ENCODE measurements at regions not wholly inside any gene's neighbourhood (a gene's known extent, or its start where the extent isn't known, plus 50 kb on each side); places are given as distances from the start of the nearest gene placed in this dataset.

DNA sequence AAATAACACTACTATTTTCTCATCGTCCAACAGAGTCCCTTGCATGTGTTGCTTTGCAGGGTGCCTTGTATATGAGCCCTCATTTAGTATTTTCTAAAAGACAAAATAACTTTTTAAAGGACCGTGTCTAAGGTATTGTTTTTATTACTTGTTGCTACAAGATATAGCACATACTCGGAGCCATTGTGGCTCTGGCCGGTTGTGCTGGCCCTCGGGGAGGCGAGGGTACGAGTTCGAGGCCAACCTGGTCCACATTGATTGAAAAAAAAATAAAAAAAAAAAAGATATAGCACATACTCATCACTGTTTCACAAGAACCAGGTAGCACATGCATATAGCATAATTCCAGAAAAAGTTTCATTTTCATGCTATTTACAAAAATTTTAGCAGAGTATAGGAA is 869.2 kb downstream of the MRPL39 start:
- no peak for DNase-seq (ENCODE audit: low read depth)
- no peak overlapping the region for H3K4me3 ChIP-seq (ENCODE audit: low read depth, low read length)

DNA sequence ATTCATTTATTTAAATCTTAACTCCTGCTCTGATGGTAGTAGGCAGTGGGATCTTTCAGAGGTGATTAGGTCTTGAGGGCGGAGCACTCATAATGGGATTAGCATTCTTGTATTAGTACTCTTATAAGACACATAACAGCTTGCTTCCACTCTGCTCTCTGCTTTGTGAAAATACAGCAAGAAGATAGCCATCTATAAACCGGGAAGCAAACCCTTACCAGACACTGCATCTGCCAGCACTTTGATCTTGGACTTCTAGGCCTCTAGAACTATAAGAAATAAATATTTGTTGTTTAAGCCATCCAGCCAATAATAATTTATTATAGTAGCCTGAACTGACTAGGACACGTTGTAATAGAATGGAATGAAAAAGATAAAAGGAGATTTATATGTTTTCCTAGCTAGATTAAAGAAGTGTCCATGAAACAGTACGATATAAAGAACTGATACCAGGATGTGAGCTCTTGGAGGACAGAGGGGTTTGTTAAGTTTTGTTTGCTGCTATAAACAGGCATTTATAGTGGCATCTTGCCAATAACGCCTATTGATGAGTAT is 869.9 kb downstream of the MRPL39 start:
- no peak for DNase-seq (ENCODE audit: low read depth)
- no peak overlapping the region for H3K4me3 ChIP-seq (ENCODE audit: low read depth, low read length)

DNA sequence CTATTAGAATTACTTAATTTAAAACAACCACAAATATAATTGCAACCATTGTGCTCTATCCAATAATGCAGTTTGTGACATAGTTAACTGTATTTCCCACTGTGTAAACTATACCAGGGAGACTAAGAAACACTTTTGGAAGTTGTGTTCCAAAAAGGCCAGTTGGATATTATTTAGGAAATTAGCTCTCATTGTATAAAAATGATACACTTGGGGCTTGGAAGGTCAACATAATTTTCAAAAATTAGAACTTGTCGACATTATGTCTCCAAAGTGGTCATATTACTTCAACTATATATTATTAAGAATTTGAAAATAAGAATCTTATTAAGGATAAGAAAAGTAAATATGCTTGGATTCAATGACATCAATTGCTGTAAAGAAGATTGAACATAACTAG is 876.6 kb downstream of the MRPL39 start:
- no peak for DNase-seq (ENCODE audit: low read depth)
- H3K4me3 ChIP-seq (ENCODE audit: low read depth, low read length), result no peak overlapping the region

DNA sequence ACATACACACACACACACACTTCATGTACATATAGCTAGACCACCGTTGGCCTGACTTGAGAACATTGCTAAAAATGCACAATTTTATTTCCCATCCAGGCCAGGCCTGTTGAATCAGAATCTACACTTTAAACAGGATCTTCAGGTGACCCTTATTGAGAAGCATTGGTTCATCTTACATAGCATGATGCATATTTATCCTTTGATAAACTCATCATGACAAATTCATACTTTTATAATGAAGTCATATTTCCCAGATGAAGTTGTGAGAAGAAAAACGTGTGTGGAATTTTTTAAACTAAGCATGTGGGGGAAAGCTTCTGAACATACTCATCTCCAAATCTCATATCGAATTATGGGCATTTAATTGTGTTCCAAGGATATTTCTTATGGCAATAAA is 877.7 kb downstream of the MRPL39 start:
- no peak for DNase-seq (ENCODE audit: low read depth)
- H3K4me3 ChIP-seq (ENCODE audit: low read depth, low read length), result no peak overlapping the region

DNA sequence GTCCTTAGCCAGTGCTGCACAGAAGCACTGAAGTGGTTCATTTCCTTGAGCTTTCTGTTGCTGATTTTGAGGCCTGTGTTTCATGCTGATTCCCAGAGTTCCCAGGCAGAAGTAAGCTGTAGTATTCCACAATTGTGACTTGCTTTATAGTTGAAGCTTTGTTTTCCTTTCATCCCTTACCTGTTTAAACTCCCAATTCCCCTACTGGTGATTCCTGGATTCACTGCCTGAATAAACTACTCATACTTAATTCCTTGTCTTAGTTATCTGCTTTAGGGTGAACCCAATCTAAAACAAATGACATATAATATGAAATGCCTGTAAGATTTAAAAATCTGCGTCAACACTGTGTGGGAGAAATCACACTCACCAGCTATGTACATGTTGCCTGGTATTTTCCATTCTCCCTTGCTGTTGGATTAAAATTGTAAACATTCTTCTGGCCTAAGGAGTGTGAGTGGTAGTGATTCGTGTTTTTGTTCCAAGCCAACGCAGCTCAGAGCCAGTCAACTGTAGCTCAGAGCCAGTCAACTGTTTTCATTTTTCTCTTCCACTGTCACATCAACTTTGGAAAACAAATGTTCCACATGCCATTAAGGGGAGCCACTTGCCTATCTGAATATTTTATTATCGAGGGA is 879.4 kb downstream of the MRPL39 start:
- no peak for DNase-seq (ENCODE audit: low read depth)
- H3K4me3 ChIP-seq (ENCODE audit: low read depth, low read length), result no peak overlapping the region

DNA sequence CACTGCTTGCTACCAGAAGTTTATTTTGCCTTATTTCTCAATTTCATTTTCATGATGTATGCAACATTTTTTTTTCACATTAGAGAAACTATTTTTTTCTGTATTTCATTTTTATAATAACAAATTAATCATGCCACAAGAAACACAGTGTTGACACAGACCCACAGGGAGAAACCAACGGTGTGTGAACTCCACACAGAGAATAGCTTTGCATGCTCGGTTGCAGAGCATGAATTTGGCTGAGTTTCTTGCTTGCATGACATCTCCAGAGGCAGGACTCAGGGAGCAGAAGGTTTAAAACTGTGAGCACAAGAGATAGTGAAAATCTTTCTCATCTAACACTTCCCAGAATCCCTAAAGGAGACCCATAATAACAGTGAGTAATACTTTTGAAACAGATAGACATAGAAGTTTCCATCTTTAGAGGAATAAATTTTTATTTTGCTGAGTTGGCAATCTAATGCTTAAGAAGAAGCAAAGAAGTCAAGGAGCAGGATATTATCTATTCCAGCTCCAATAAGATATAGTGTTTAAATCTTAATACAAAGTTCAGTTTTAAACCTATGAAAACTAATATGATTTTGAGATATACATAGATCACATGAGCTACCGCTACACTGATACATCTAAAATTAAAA is 890.9 kb downstream of the MRPL39 start:
- DNase-seq (ENCODE audit: low read depth), result peak; percentile 7
- H3K4me3 ChIP-seq (ENCODE audit: low read depth, low read length), result no peak overlapping the region

DNA sequence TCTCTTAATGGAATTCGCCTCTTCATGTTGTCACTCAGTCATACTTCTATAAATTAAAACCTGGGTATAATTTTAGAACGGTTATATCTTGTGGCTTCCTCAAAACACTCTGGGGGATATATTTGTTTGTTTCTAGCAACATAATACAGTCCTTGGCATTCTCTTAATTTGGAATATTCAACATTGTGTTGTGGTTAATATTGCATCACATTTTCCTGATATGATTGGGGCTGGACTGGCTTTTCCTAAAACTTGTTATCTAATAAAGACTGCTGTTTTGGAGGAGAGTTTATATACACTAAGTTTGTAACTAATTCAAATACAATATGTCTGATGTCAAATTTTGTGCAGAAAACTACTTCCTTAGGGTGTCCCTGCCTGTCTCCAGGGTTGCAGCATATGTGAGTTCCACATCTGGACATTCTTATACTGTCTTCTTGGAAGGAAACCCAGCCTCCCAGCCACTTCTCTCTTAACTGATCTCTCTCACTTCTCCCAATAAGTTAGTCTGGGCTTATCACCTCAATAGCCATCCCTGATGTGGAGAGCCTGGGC is 892.6 kb downstream of the MRPL39 start:
- DNase-seq (ENCODE audit: low read depth), result no peak

DNA sequence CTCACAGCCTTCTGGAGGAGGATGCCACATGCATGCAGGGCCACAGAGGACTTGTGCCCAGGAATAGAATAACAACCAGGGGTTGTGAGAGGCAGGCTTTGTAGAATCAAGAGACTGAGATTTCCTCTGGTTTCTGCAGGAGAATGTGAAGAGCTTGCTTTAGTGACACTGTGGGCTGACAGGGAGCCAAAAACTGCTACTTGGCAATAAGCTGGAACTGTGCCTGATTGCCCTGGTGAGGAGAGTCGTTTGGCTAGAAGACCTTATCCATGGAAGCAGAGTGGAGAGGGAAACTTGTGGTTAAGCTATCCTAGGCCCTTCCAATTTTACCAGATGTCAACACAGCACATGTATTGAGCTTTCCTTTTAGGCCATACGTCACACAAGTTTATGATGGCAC is 902.1 kb downstream of the MRPL39 start:
- no peak for DNase-seq (ENCODE audit: low read depth)

More for the DNA sequence above, 892.6 kb downstream of the MRPL39 start:
- H3K4me3 ChIP-seq (ENCODE audit: low read depth, low read length), result no peak overlapping the region

DNA sequence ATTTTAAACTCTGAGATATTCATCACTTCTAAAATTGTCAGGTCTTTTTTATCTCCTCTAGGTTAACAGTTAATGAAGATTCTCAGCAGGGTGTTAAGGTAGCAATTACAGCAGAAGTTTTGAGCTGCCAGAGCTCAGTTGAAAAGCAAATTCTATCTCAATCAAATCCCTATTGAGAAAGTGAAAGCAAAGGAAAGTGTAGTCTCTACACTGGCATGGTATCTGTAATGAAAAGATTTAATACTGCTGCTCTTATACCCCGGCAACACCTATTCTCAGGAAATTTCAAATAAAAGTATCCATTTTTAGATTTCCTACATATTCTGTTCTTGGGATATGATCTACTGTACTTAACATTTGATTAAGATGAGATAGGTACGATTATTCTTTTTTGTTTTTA is 913.5 kb downstream of the MRPL39 start:
- DNase-seq (ENCODE audit: low read depth), result no peak
- H3K4me3 ChIP-seq (ENCODE audit: low read depth, low read length), result no peak overlapping the region

More for the DNA sequence above, 902.1 kb downstream of the MRPL39 start:
- H3K4me3 ChIP-seq (ENCODE audit: low read depth, low read length), result no peak overlapping the region

DNA sequence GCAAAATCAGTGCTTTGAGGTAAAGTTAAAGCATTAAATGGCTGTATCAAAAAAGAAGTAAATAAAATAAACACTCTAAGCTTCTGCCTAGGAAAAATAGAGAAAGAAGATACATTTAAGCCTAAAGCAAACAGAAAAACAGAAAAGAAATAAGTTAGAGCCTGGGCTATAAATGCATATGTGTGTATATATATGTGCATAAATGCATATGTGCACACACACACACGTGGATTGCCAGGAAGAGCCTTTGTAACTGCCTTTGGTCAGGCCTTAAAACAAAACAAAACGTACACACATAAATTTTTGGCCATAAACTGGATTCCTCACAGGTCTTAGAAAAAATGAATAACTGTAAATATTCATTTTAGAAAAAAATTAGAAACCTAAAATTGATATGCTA is 925.8 kb downstream of the MRPL39 start:
- DNase-seq (ENCODE audit: low read depth), result no peak
- no peak overlapping the region for H3K4me3 ChIP-seq (ENCODE audit: low read depth, low read length)

DNA sequence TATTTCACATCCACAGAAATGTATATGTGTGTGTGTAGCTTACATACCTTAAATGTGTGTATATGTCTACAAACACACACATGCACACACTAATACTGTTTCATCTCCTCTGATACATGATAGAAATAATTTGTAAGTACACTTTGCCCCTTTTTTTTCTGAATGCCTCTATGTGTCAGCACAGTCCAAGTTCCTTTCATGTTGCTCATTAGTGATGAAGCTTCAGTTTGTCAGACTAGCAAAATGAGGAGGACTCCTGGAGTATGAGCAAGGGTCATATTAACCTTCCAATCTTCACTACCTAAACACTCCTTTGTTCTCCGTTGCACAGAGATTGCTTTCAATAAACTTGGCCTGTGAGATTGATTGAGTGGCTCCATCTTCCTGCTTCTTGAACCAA is 935.4 kb downstream of the MRPL39 start:
- no peak overlapping the region for H3K4me3 ChIP-seq (ENCODE audit: low read depth, low read length)
- DNase-seq (ENCODE audit: low read depth), result no peak

DNA sequence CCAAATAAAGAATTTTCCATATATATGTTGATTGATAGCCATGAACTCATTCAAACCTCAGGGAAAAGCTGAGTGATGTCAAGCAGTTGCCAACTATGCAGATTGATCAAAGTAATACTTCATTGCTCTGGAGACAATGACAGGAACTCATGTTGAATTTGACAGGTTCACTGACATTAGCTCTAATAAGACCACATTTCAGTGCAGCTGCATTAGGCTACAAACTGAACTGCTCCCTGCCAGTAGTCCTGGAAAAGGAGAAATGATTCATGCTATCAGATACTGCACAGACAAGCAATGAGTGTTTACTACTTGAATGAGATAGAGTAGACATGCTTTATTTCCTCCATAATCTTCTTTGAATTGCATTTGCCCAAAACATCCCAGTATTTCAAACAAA is 948.4 kb downstream of the MRPL39 start:
- H3K4me3 ChIP-seq (ENCODE audit: low read depth, low read length), result no peak overlapping the region
- DNase-seq (ENCODE audit: low read depth), result no peak

DNA sequence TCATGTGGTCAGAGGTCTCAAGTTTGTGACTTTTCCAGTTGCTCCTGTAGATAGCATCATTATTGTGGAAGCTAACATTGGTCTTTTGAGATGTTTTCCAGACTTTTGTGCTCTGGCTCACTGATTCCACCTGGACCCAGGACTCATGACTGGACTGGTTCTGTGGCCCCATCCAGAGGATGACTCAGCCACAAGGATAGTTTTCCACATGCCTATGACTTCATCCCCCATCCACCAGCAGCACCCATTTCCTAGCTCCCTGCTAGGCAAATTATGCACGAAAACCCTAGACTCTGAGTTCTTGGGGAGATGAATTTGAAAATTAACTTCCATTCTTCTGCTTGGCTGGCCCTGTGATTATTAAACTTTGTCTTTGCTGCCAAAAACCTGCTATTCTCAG is 949.3 kb downstream of the MRPL39 start:
- DNase-seq (ENCODE audit: low read depth), result no peak
- H3K4me3 ChIP-seq (ENCODE audit: low read depth, low read length), result no peak overlapping the region

DNA sequence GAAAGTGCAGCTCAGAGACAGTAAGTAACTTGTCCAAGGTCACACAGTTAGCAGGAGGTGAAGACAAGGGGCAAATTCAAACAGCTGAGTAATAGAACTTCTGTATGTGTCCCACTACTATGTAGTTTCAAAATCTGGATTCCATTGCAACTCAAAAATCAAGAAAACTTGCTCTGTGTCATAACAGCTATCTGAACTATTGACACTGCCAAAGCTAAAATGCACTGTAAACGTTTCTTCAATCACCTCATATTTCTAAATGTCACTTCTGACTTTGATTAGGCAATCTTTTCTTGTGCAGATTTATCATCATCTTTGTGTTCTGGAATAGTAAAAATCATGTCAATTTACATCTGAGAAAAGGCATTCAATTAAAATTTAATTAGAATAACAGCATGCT is 957.6 kb downstream of the MRPL39 start:
- DNase-seq (ENCODE audit: low read depth), result no peak
- no peak overlapping the region for H3K4me3 ChIP-seq (ENCODE audit: low read depth, low read length)

DNA sequence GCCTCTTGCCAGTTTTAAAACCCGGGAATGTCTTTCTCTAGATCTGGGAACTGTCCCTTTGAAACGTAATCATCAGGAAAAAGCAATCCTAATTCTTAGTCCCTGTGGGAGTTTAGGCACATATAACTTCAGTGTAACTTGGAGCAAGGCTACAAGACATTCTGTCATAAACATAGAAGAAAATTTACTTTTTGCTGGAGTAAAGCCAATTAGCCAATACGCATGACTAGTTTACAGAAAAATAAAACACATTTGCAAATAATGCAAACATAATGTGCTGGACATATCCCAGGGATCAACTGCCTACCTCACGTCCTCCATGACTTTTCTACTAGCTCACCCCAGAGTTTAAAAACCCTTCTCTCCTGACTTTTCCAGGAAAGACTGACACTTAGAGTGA is 970.6 kb downstream of the MRPL39 start:
- no peak overlapping the region for H3K4me3 ChIP-seq (ENCODE audit: low read depth, low read length)
- no peak for DNase-seq (ENCODE audit: low read depth)

DNA sequence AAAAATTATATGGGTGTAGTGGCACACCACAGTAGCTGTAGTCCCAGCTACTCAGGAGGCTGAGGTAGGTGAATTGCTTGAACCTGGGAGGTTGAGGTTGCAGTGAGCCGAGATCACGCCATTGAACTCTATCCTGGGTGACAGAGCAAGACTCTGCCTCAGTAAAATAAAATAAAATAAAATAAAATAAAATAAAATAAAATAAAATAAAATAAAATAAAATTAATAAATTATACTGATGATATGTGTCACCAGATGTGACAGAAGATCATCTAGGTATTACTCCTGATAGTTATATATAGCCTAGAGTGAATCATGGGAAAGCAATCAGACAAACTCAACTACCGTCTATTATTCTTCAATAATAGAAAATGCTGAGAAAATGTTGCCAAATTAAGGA is 972.5 kb downstream of the MRPL39 start:
- DNase-seq (ENCODE audit: low read depth), result no peak
- no peak overlapping the region for H3K4me3 ChIP-seq (ENCODE audit: low read depth, low read length)

DNA sequence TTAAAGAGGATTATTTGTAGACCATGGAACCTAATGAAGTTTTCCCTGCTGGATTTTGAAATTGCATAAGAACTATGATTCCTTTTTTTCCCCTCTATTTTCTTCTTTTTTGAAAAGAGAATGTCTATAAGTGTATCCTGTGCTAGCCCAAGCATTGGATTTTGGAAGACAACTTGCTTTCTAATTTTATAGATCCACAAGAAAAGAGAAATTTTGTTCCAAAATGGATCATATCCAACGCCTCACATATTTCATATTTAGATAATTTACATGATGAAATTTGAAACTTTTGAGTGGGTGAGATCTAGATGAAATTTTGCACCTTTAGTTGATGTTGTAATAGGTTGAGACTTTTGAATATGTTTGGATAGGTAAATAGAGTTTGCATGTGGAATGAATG is 978.7 kb downstream of the MRPL39 start:
- DNase-seq (ENCODE audit: low read depth), result no peak
- no peak overlapping the region for H3K4me3 ChIP-seq (ENCODE audit: low read depth, low read length)

DNA sequence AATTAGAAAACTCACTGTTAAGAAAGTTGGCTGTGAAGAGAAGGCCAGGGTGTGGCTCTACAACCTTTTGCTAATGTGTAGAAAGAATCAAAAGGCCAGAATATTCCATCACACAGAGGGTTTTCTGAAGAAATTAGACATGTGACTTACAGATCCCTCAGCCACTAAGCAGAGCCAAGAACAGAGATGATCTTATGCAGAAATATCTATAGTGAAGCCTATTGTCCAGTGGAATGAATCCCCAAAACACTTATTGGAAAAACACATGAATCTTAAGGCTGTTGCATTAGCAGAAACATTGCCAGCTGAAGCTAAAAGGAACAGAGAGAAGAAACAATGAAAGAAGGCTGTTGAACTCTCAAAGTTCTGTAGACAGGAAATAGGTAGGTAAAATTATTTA is 979.2 kb downstream of the MRPL39 start:
- DNase-seq (ENCODE audit: low read depth), result no peak
- no peak overlapping the region for H3K4me3 ChIP-seq (ENCODE audit: low read depth, low read length)

DNA sequence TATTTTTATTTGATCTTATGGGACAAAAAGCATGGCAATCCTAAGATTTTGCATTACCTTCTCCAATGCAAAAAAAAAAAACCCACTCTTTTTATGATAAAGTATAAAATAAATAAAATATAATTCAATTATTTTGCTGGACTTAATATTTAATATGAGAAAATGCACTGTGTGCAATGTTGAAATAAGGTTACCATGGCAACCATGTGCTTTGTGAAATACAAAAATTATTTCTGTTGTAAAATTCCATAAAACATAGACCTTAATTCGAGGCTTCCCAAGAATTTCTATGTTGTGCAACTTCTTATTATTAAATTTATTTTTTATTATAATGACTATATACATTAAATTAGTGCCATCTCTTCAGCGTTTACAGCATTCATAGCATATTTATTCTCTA is 989.5 kb downstream of the MRPL39 start:
- no peak for DNase-seq (ENCODE audit: low read depth)
- H3K4me3 ChIP-seq (ENCODE audit: low read depth, low read length), result no peak overlapping the region

DNA sequence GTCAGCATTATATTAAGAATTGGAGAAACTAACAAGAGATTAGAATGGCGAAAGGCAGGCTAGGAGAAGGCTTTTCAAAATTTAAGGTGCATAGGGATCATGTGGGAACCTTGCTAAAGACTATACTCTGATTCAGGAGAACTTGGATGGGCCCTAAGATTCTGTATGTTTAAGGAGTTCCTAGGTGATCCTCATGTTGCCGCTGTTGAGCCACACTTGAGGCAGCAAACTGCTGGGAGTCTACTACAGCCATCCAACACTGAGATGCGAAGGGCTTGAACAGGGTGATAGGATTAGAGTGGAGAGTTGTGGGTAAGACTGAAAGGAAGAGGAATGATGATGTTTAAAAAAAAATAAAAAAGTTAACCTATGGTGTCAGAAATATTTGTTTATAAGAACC is 1013.2 kb downstream of the MRPL39 start:
- DNase-seq (ENCODE audit: low read depth), result no peak
- H3K4me3 ChIP-seq (ENCODE audit: low read depth, low read length), result no peak overlapping the region

DNA sequence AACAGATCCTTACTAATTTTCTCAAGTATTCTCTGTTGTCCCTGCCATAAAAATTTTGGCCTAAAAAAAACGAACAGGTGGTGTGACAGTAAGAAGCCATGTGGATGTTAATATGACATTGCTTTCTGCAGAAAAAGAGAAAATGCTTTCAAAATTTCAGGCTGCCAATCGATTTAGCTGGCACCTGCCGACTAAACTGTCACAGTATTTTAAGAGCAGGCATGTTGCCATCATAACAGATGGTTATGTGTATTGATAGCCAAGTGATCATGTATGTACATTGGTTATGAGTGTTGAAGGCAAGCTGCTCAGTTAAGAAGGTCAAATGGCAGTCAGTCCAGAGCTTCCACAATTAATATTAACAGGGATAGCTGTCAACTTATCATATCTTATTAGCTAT is 1017.0 kb downstream of the MRPL39 start:
- H3K4me3 ChIP-seq (ENCODE audit: low read depth, low read length), result no peak overlapping the region
- DNase-seq (ENCODE audit: low read depth), result no peak
